ENCODE measurements at regions not wholly inside any gene's neighbourhood (a gene's known extent, or its start where the extent isn't known, plus 50 kb on each side); places are given as distances from the start of the nearest gene placed in this dataset.

GRCh38 chr5:100407053-100407452, 128.1 kb upstream of the FAM174A start:
- Histone ChIP-seq H3K27me3 (replicated peaks; ENCODE audit: control insufficient read depth, insufficient read depth, low read length) (no peaks in the 10 kb centered on the region), H3K36me3 (ENCODE audit: control insufficient read depth, insufficient read depth, low read length) (no peaks in the 10 kb centered on the region), H3K4me3 (ENCODE audit: low read depth, low read length) (no peak overlapping the region), H3K4me1 (no peaks in the 10 kb centered on the region), H3K9me3 (no peaks in the 10 kb centered on the region)
- no peak for TF ChIP-seq CTCF (IDR thresholded peaks at IDR 0.05; ENCODE audit: insufficient read depth in 1 of 2, low read depth in 1 of 2, low read length in 1 of 2, severe bottlenecking in 1 of 2, unreplicated experiment in 1 of 2)
- Mint-ChIP-seq H3K36me3 (ENCODE audit: insufficient read depth, unreplicated experiment) (no peaks in the 10 kb centered on the region), H3K9me3 (ENCODE audit: unreplicated experiment) (no peaks in the 10 kb centered on the region), H3K4me1 (ENCODE audit: low read depth, unreplicated experiment) (no peaks in the 10 kb centered on the region), H3K4me3 (ENCODE audit: unreplicated experiment) (no peak overlapping the region), H3K27ac (ENCODE audit: unreplicated experiment) (no peak overlapping the region), H3K27me3 (ENCODE audit: insufficient read depth, unreplicated experiment) (no peaks in the 10 kb centered on the region)
- intact Hi-C loops (cut with micrococcal nuclease; ENCODE audit: unreplicated experiment): no loop called here
- no TSS peak for BruUV-seq (replicated peaks)
- ChIA-PET POLR2A (no interaction called here), CTCF (no interaction called here)
- no peak for DNase-seq

GRCh38 chr5:100406640-100407039, 128.5 kb upstream of the FAM174A start:
- no peaks in the 10 kb centered on the region for H3K36me3 Mint-ChIP-seq (ENCODE audit: insufficient read depth, unreplicated experiment)
- no peaks in the 10 kb centered on the region for H3K4me1 Mint-ChIP-seq (ENCODE audit: low read depth, unreplicated experiment)
- TF ChIP-seq CTCF (IDR thresholded peaks at IDR 0.05; ENCODE audit: insufficient read depth in 1 of 2, low read depth in 1 of 2, low read length in 1 of 2, severe bottlenecking in 1 of 2, unreplicated experiment in 1 of 2): no peak
- no peak for DNase-seq
- no peak overlapping the region for H3K27ac Mint-ChIP-seq (ENCODE audit: unreplicated experiment)
- Histone ChIP-seq H3K4me3 (ENCODE audit: low read depth, low read length) (no peak overlapping the region), H3K9me3 (no peaks in the 10 kb centered on the region), H3K36me3 (ENCODE audit: control insufficient read depth, insufficient read depth, low read length) (no peaks in the 10 kb centered on the region), H3K4me1 (no peaks in the 10 kb centered on the region), H3K27me3 (replicated peaks; ENCODE audit: control insufficient read depth, insufficient read depth, low read length) (no peaks in the 10 kb centered on the region)
- no peaks in the 10 kb centered on the region for H3K27me3 Mint-ChIP-seq (ENCODE audit: insufficient read depth, unreplicated experiment)
- H3K4me3 Mint-ChIP-seq (ENCODE audit: unreplicated experiment): no peak overlapping the region
- POLR2A ChIA-PET: no interaction called here
- H3K9me3 Mint-ChIP-seq (ENCODE audit: unreplicated experiment): no peaks in the 10 kb centered on the region
- CTCF ChIA-PET: no interaction called here
- BruUV-seq (replicated peaks): no TSS peak
- intact Hi-C loops (cut with micrococcal nuclease; ENCODE audit: unreplicated experiment): no loop called here

GRCh38 chr5:100402071-100402470, 133.1 kb upstream of the FAM174A start:
- TF ChIP-seq CTCF (IDR thresholded peaks at IDR 0.05; ENCODE audit: insufficient read depth in 1 of 2, low read depth in 1 of 2, low read length in 1 of 2, severe bottlenecking in 1 of 2, unreplicated experiment in 1 of 2): no peak
- no peaks in the 10 kb centered on the region for H3K4me1 Mint-ChIP-seq (ENCODE audit: low read depth, unreplicated experiment)
- H3K27me3 Mint-ChIP-seq (ENCODE audit: insufficient read depth, unreplicated experiment): no peaks in the 10 kb centered on the region
- no peaks in the 10 kb centered on the region for H3K9me3 Mint-ChIP-seq (ENCODE audit: unreplicated experiment)
- ChIA-PET CTCF (interaction anchor here (0.5 kb wide), 1 partner anchor 272 kb away, joined by 4 read pairs; no protein-coding TSS in a partner anchor), POLR2A (no interaction called here)
- no TSS peak for BruUV-seq (replicated peaks)
- no peaks in the 10 kb centered on the region for H3K36me3 ChIP-seq (ENCODE audit: control insufficient read depth, insufficient read depth, low read length)
- no peak overlapping the region for H3K27ac Mint-ChIP-seq (ENCODE audit: unreplicated experiment)
- DNase-seq: no peak
- H3K36me3 Mint-ChIP-seq (ENCODE audit: insufficient read depth, unreplicated experiment): no peaks in the 10 kb centered on the region
- no peak overlapping the region for H3K4me3 ChIP-seq (ENCODE audit: low read depth, low read length)
- no peaks in the 10 kb centered on the region for H3K9me3 ChIP-seq
- no peaks in the 10 kb centered on the region for H3K27me3 ChIP-seq (replicated peaks; ENCODE audit: control insufficient read depth, insufficient read depth, low read length)
- intact Hi-C loops (cut with micrococcal nuclease; ENCODE audit: unreplicated experiment): no loop called here
- no peak overlapping the region for H3K4me3 Mint-ChIP-seq (ENCODE audit: unreplicated experiment)
- H3K4me1 ChIP-seq: no peaks in the 10 kb centered on the region
